ENCODE measurements at regions not wholly inside any gene's neighbourhood (a gene's known extent, or its start where the extent isn't known, plus 50 kb on each side); places are given as distances from the start of the nearest gene placed in this dataset.

DNA sequence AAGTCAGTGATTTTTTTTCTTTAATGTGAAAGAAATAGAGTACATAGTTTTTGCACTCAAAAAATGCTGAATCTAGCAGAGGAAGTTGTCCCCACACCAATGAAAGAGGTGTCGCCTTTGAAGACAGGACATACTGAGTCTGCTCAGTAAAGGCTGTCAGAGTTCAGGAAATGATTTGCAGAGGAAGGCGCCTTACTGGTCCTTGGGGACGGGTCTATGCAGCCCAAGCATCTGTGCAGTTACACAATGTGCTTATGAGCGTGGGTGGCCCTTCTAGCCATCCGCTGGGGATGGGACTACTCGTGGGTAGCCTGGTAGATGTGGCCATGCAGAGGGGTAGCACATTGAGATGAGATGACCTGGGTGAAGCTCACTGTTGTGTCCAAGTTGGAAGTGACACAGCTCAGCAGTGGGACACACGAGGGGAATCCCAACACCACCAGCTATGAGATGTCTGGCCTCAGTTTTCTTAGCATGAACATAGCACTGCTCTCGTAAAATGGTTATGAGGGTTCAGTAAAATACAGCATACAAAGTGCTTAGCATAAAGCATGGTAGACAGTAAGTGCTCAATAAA lies 116.5 kb upstream of the RBPJ start:
- Histone ChIP-seq H3K4me3 (replicated peaks; ENCODE audit: insufficient read depth, low read length) (no peak overlapping the region), H3K27me3 (ENCODE audit: insufficient read depth, poor library complexity, severe bottlenecking) (no peaks in the 10 kb centered on the region), H3K27ac (replicated peaks) (no peak overlapping the region)
- TF ChIP-seq, protein P1, sequence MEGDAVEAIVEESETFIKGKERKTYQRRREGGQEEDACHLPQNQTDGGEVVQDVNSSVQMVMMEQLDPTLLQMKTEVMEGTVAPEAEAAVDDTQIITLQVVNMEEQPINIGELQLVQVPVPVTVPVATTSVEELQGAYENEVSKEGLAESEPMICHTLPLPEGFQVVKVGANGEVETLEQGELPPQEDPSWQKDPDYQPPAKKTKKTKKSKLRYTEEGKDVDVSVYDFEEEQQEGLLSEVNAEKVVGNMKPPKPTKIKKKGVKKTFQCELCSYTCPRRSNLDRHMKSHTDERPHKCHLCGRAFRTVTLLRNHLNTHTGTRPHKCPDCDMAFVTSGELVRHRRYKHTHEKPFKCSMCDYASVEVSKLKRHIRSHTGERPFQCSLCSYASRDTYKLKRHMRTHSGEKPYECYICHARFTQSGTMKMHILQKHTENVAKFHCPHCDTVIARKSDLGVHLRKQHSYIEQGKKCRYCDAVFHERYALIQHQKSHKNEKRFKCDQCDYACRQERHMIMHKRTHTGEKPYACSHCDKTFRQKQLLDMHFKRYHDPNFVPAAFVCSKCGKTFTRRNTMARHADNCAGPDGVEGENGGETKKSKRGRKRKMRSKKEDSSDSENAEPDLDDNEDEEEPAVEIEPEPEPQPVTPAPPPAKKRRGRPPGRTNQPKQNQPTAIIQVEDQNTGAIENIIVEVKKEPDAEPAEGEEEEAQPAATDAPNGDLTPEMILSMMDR (IDR thresholded peaks at IDR 0.05; ENCODE audit: insufficient read depth, low read length): no peak
- TF ChIP-seq GABPA (IDR thresholded peaks at IDR 0.05; ENCODE audit: low read depth) (no peak), SPI1 (IDR thresholded peaks at IDR 0.05; ENCODE audit: borderline replicate concordance, low read depth) (no peak), POLR2AphosphoS5 (IDR thresholded peaks at IDR 0.05; ENCODE audit: low read depth) (no peak)
- TF ChIP-seq, protein P2, sequence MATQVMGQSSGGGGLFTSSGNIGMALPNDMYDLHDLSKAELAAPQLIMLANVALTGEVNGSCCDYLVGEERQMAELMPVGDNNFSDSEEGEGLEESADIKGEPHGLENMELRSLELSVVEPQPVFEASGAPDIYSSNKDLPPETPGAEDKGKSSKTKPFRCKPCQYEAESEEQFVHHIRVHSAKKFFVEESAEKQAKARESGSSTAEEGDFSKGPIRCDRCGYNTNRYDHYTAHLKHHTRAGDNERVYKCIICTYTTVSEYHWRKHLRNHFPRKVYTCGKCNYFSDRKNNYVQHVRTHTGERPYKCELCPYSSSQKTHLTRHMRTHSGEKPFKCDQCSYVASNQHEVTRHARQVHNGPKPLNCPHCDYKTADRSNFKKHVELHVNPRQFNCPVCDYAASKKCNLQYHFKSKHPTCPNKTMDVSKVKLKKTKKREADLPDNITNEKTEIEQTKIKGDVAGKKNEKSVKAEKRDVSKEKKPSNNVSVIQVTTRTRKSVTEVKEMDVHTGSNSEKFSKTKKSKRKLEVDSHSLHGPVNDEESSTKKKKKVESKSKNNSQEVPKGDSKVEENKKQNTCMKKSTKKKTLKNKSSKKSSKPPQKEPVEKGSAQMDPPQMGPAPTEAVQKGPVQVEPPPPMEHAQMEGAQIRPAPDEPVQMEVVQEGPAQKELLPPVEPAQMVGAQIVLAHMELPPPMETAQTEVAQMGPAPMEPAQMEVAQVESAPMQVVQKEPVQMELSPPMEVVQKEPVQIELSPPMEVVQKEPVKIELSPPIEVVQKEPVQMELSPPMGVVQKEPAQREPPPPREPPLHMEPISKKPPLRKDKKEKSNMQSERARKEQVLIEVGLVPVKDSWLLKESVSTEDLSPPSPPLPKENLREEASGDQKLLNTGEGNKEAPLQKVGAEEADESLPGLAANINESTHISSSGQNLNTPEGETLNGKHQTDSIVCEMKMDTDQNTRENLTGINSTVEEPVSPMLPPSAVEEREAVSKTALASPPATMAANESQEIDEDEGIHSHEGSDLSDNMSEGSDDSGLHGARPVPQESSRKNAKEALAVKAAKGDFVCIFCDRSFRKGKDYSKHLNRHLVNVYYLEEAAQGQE (IDR thresholded peaks at IDR 0.05; ENCODE audit: insufficient replicate concordance, low read depth): no peak
- DNase-seq (ENCODE audit: low read depth in 1 of 2, low spot score in 1 of 2): no peak

DNA sequence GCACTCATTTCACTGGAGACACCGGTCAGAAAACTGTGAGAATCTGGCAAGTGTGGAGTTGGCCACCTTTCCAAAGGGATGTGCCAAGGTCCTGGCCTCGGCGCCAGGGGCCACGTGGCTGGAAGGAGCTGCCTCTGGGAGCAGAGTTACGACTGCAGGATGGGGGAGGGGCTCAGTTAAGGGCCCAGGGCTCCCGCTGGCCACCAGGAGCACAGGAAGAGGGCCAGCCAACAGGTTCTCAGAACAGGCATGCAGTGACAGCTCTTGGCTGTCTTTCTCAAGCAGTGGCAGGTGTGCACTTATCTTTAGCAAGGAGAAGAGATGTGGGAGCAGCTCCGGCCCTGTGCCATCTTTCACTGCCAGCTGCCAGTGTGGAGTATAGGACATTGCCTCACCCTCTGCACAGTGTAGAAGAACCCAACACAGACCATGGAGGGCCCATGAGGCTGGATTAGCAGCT lies 115.9 kb upstream of the RBPJ start:
- TF ChIP-seq, protein P2 (IDR thresholded peaks at IDR 0.05; ENCODE audit: insufficient replicate concordance, low read depth): no peak
- TF ChIP-seq POLR2AphosphoS5 (IDR thresholded peaks at IDR 0.05; ENCODE audit: low read depth): no peak
- TF ChIP-seq SPI1 (IDR thresholded peaks at IDR 0.05; ENCODE audit: borderline replicate concordance, low read depth): no peak
- TF ChIP-seq, protein P1 (IDR thresholded peaks at IDR 0.05; ENCODE audit: insufficient read depth, low read length): no peak
- no peak for TF ChIP-seq GABPA (IDR thresholded peaks at IDR 0.05; ENCODE audit: low read depth)
- DNase-seq (ENCODE audit: low read depth in 1 of 2, low spot score in 1 of 2): no peak
- Histone ChIP-seq H3K27ac (replicated peaks) (no peak overlapping the region), H3K4me3 (replicated peaks; ENCODE audit: insufficient read depth, low read length) (no peak overlapping the region), H3K27me3 (ENCODE audit: insufficient read depth, poor library complexity, severe bottlenecking) (no peaks in the 10 kb centered on the region)

DNA sequence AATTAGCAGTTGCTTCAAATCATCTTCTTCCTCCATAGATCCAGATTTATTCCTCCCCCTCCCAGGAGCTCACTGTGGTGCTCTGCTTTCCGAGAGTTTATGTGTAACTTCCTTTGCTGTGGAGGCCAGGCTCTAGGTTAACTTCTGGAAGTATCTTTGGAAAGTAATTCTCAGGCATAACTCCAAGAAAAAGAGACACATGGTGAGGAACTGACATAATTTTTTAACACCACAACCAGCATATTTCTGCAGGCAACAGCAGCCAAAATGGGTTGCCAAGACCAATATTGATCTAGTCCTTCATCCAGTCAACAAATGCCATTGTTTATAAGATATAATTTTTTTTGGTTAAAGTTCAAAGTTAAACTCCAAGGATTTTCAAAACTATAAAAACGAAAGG lies 114.5 kb upstream of the RBPJ start:
- DNase-seq (ENCODE audit: low read depth in 1 of 2, low spot score in 1 of 2): no peak
- no peak overlapping the region for H3K4me3 ChIP-seq (replicated peaks; ENCODE audit: insufficient read depth, low read length)
- no peak overlapping the region for H3K27ac ChIP-seq (replicated peaks)
- no peaks in the 10 kb centered on the region for H3K27me3 ChIP-seq (ENCODE audit: insufficient read depth, poor library complexity, severe bottlenecking)
- no peak for TF ChIP-seq GABPA (IDR thresholded peaks at IDR 0.05; ENCODE audit: low read depth)
- TF ChIP-seq, protein P2 (IDR thresholded peaks at IDR 0.05; ENCODE audit: insufficient replicate concordance, low read depth): no peak
- TF ChIP-seq, protein P1 (IDR thresholded peaks at IDR 0.05; ENCODE audit: insufficient read depth, low read length): no peak
- no peak for TF ChIP-seq SPI1 (IDR thresholded peaks at IDR 0.05; ENCODE audit: borderline replicate concordance, low read depth)
- no peak for TF ChIP-seq POLR2AphosphoS5 (IDR thresholded peaks at IDR 0.05; ENCODE audit: low read depth)

Measured in HL-60 (cell line).